Jurkat, Clone E6-1 (cell line): ENCODE measurements at regions not wholly inside any gene's neighbourhood (a gene's known extent, or its start where the extent isn't known, plus 50 kb on each side); places are given as distances from the start of the nearest gene placed in this dataset.
A peak's percentile ranks its signal among the peaks of the same experiment; 100 is the strongest.

Source experiments
- DNase-seq: peaks from one replicate; pipeline ENCODE4 v3.0.0-alpha.2; 2011; ENCODE audit warnings: low read depth, low spot score
- H3K4me3 ChIP-seq: 2 replicates; pipeline ENCODE4 v1.5.1; 2011; ENCODE audit warnings: mild to moderate bottlenecking, low read length, control low read depth, moderate library complexity

- DNase-seq = peak; percentile 51
- H3K4me3 ChIP-seq = no peak overlapping the region
Measured at GRCh38 chr2:118221536-118222272, 133.4 kb downstream of the INSIG2 start.

GRCh38 chr2:118219611-118220010 is 131.3 kb downstream of the INSIG2 start:
- no peak for DNase-seq
- no peak overlapping the region for H3K4me3 ChIP-seq

- no peak overlapping the region for H3K4me3 ChIP-seq
- no peak for DNase-seq
Measured at GRCh38 chr2:118216224-118216623, 128.0 kb downstream of the INSIG2 start.

- no peak for DNase-seq
- no peak overlapping the region for H3K4me3 ChIP-seq
Measured at GRCh38 chr2:118209727-118210126, 121.5 kb downstream of the INSIG2 start.

- DNase-seq = no peak
- no peak overlapping the region for H3K4me3 ChIP-seq
Measured at GRCh38 chr2:118207889-118208288, 119.6 kb downstream of the INSIG2 start.

- H3K4me3 ChIP-seq = no peak overlapping the region
- peak; percentile 53 for DNase-seq
Measured at GRCh38 chr2:118202707-118203303, 114.5 kb downstream of the INSIG2 start.

GRCh38 chr2:118198268-118198667 is 110.0 kb downstream of the INSIG2 start:
- no peak overlapping the region for H3K4me3 ChIP-seq
- no peak for DNase-seq

- DNase-seq = no peak
- H3K4me3 ChIP-seq = no peak overlapping the region
Measured at GRCh38 chr2:118197011-118197675, 108.9 kb downstream of the INSIG2 start.

- no peak for DNase-seq
Measured at GRCh38 chr2:118190474-118190873, 102.2 kb downstream of the INSIG2 start.

GRCh38 chr2:118186858-118187254 is 98.6 kb downstream of the INSIG2 start:
- no peak for DNase-seq
- H3K4me3 ChIP-seq = peak overlapping the region; percentile 82

More at GRCh38 chr2:118190474-118190873, 102.2 kb downstream of the INSIG2 start:
- no peak overlapping the region for H3K4me3 ChIP-seq

GRCh38 chr2:118186110-118186857 is 98.0 kb downstream of the INSIG2 start:
- peak overlapping the region; percentile 82 for H3K4me3 ChIP-seq
- DNase-seq = peak; percentile 91

GRCh38 chr2:118185210-118186109 is 97.2 kb downstream of the INSIG2 start:
- peak; percentile 24 for DNase-seq
- H3K4me3 ChIP-seq = peak overlapping the region; percentile 82

GRCh38 chr2:118183381-118183780 is 95.1 kb downstream of the INSIG2 start:
- no peak overlapping the region for H3K4me3 ChIP-seq
- DNase-seq = no peak

- no peak for DNase-seq
- no peak overlapping the region for H3K4me3 ChIP-seq
Measured at GRCh38 chr2:118179445-118179844, 91.2 kb downstream of the INSIG2 start.

GRCh38 chr2:118177884-118178283 is 89.6 kb downstream of the INSIG2 start:
- DNase-seq = no peak
- H3K4me3 ChIP-seq = no peak overlapping the region

GRCh38 chr2:118177318-118177717 is 89.0 kb downstream of the INSIG2 start:
- no peak for DNase-seq
- H3K4me3 ChIP-seq = no peak overlapping the region

- no peak for DNase-seq
- H3K4me3 ChIP-seq = no peak overlapping the region
Measured at GRCh38 chr2:118176601-118177000, 88.3 kb downstream of the INSIG2 start.

- DNase-seq = no peak
- no peak overlapping the region for H3K4me3 ChIP-seq
Measured at GRCh38 chr2:118171546-118171945, 83.3 kb downstream of the INSIG2 start.
